ENCODE measurements at regions not wholly inside any gene's neighbourhood (a gene's known extent, or its start where the extent isn't known, plus 50 kb on each side); places are given as distances from the start of the nearest gene placed in this dataset.

DNA sequence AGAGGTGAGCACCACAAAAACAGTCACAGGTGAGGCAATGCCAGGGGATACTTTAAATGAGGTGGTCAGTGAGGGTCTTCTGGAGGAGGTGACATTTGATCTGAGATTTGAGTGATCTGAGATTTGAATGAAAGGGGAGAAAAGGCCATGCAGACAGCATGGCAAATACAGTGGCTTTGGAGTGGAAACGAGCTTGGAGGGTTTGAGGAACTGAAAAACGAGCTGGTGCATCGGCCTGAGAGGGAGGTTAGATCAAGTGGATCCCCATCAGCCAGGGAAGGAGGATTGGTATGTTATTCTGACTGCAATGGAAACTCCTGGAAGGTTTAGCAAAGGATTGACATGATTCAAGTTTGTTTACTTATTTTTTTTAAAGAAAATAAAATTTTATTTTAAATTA, 245.1 kb downstream of the KCNS3 start:
- no peak overlapping the region for H3K4me3 ChIP-seq (ENCODE audit: control extremely low read depth in 1 of 5, extremely low read depth in 1 of 5, insufficient read depth in 1 of 5, low read depth in 2 of 5, low read length in 4 of 5)
- ATAC-seq (ENCODE audit: low read depth) (no peak), DNase-seq (no peak)
- Mint-ChIP-seq H3K27ac (no peak overlapping the region), H3K9me3 (ENCODE audit: insufficient read depth) (no peaks in the 10 kb centered on the region), H3K4me3 (no peak overlapping the region), H3K4me1 (peaks cover 4% of the 10 kb centered on the region), H3K27me3 (peaks cover 36% of the 10 kb centered on the region)
- POLR2A ChIA-PET = no interaction called here
- no peaks in the 10 kb centered on the region for H4K20me1 ChIP-seq (ENCODE audit: control insufficient read depth, insufficient read depth, low read length, poor library complexity, severe bottlenecking)
- H3K4me2 ChIP-seq (replicated peaks; ENCODE audit: low read depth, low read length, poor library complexity, severe bottlenecking) = no peak overlapping the region
- H3K27me3 ChIP-seq (replicated peaks in 1 of 4; ENCODE audit: control extremely low read depth in 1 of 4, control insufficient read depth in 3 of 4, insufficient read depth in 4 of 4, low read length in 3 of 4) = peaks cover 0 to 11% (median 2%) of the 10 kb centered on the region in 4 experiments
- H3K79me2 ChIP-seq (ENCODE audit: control insufficient read depth, insufficient read depth, low read length) = no peaks in the 10 kb centered on the region
- CTCF ChIA-PET = interaction anchor here (1.1 kb wide), 1 partner anchor 26 kb away, joined by 4 read pairs; no protein-coding TSS in a partner anchor
- no peaks in the 10 kb centered on the region for H3K4me1 ChIP-seq (ENCODE audit: control insufficient read depth in 2 of 2, insufficient read depth in 2 of 2, low read length in 2 of 2)
- WGBS (ENCODE audit: insufficient coverage) = 6% methylated on average over 3 of the region's 3 CpGs
- H3K27ac ChIP-seq (ENCODE audit: low read length in 2 of 2) = no peak overlapping the region
- H3K9ac ChIP-seq (ENCODE audit: low read length) = no peak overlapping the region
- intact Hi-C loops (cut with micrococcal nuclease) = no loop called here
- H3K36me3 ChIP-seq (replicated peaks in 1 of 2; ENCODE audit: control extremely low read depth in 1 of 2, control insufficient read depth in 1 of 2, extremely low read depth in 1 of 2, insufficient read depth in 2 of 2, low read length in 1 of 2) = no peaks in the 10 kb centered on the region
- H3K9me3 ChIP-seq (ENCODE audit: control extremely low read depth in 1 of 3, control insufficient read depth in 2 of 3, insufficient read depth in 1 of 3, low read length in 2 of 3) = no peaks in the 10 kb centered on the region
- TF ChIP-seq, protein P1, sequence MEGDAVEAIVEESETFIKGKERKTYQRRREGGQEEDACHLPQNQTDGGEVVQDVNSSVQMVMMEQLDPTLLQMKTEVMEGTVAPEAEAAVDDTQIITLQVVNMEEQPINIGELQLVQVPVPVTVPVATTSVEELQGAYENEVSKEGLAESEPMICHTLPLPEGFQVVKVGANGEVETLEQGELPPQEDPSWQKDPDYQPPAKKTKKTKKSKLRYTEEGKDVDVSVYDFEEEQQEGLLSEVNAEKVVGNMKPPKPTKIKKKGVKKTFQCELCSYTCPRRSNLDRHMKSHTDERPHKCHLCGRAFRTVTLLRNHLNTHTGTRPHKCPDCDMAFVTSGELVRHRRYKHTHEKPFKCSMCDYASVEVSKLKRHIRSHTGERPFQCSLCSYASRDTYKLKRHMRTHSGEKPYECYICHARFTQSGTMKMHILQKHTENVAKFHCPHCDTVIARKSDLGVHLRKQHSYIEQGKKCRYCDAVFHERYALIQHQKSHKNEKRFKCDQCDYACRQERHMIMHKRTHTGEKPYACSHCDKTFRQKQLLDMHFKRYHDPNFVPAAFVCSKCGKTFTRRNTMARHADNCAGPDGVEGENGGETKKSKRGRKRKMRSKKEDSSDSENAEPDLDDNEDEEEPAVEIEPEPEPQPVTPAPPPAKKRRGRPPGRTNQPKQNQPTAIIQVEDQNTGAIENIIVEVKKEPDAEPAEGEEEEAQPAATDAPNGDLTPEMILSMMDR (IDR thresholded peaks at IDR 0.05) = no peak
- no peak for TF ChIP-seq EZH2 (IDR thresholded peaks at IDR 0.05; ENCODE audit: borderline replicate concordance, insufficient read depth, low read depth, low read length, poor library complexity, severe bottlenecking)
- no peak overlapping the region for H2AFZ ChIP-seq (ENCODE audit: insufficient read depth, low read depth, low read length, poor library complexity, severe bottlenecking)

DNA sequence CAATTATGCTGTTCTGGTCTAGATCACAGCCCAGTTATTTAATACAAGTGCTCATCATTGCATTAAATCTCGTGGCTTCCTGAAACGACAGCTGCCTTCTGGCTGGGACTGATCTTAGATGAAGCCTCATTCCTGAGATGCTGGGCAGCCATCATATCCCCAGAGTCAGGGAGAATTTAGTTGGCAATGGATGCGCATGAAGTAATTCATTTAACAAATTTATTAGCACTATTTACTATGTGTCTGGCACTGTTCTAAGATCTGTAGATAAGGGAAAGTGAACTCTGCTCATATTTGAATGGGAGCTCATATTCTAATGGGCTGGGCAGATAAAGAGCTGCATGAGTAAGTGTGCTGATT, 244.7 kb downstream of the KCNS3 start:
- intact Hi-C loops (cut with micrococcal nuclease) = no loop called here
- no peak overlapping the region for H3K4me3 Mint-ChIP-seq
- peaks cover 36% of the 10 kb centered on the region for H3K27me3 Mint-ChIP-seq
- Histone ChIP-seq H2AFZ (ENCODE audit: insufficient read depth, low read depth, low read length, poor library complexity, severe bottlenecking) (no peak overlapping the region), H3K4me2 (replicated peaks; ENCODE audit: low read depth, low read length, poor library complexity, severe bottlenecking) (no peak overlapping the region), H3K9ac (ENCODE audit: low read length) (no peak overlapping the region), H4K20me1 (ENCODE audit: control insufficient read depth, insufficient read depth, low read length, poor library complexity, severe bottlenecking) (no peaks in the 10 kb centered on the region), H3K4me1 (ENCODE audit: control insufficient read depth in 2 of 2, insufficient read depth in 2 of 2, low read length in 2 of 2) (no peaks in the 10 kb centered on the region), H3K27me3 (replicated peaks in 1 of 4; ENCODE audit: control extremely low read depth in 1 of 4, control insufficient read depth in 3 of 4, insufficient read depth in 4 of 4, low read length in 3 of 4) (peaks cover 0 to 10% (median 2%) of the 10 kb centered on the region in 4 experiments), H3K9me3 (ENCODE audit: control extremely low read depth in 1 of 3, control insufficient read depth in 2 of 3, insufficient read depth in 1 of 3, low read length in 2 of 3) (peaks cover 0 to 2% (median 0%) of the 10 kb centered on the region in 3 donors), H3K4me3 (ENCODE audit: control extremely low read depth in 1 of 5, extremely low read depth in 1 of 5, insufficient read depth in 1 of 5, low read depth in 2 of 5, low read length in 4 of 5) (no peak overlapping the region), H3K27ac (ENCODE audit: low read length in 2 of 2) (no peak overlapping the region), H3K79me2 (ENCODE audit: control insufficient read depth, insufficient read depth, low read length) (no peaks in the 10 kb centered on the region), H3K36me3 (replicated peaks in 1 of 2; ENCODE audit: control extremely low read depth in 1 of 2, control insufficient read depth in 1 of 2, extremely low read depth in 1 of 2, insufficient read depth in 2 of 2, low read length in 1 of 2) (no peaks in the 10 kb centered on the region)
- WGBS (ENCODE audit: insufficient coverage) = no CpG with 5 or more reads among the region's 3 CpGs
- TF ChIP-seq EZH2 (IDR thresholded peaks at IDR 0.05; ENCODE audit: borderline replicate concordance, insufficient read depth, low read depth, low read length, poor library complexity, severe bottlenecking) = no peak
- TF ChIP-seq, protein P1 (IDR thresholded peaks at IDR 0.05) = no peak
- H3K27ac Mint-ChIP-seq = no peak overlapping the region
- CTCF ChIA-PET = interaction anchor here (1.1 kb wide), 1 partner anchor 26 kb away, joined by 4 read pairs; no protein-coding TSS in a partner anchor
- ATAC-seq (ENCODE audit: low read depth) (no peak), DNase-seq (no peak)
- POLR2A ChIA-PET = no interaction called here
- H3K9me3 Mint-ChIP-seq (ENCODE audit: insufficient read depth) = no peaks in the 10 kb centered on the region
- H3K4me1 Mint-ChIP-seq = peaks cover 4% of the 10 kb centered on the region

All from B cell (primary cell).